OCI-LY7 (cell line): ENCODE measurements at regions not wholly inside any gene's neighbourhood (a gene's known extent, or its start where the extent isn't known, plus 50 kb on each side); places are given as distances from the start of the nearest gene placed in this dataset.

Source experiments
- BruUV-seq: library from RNA; stranded (reverse); fragments of 400-500 nt; replicated peaks from 2 replicates; lab custom pipeline; 2021; lab: Mats Ljungman, UMichigan
- CTCF ChIA-PET: fragments of 300-600 bp; sonication (Branson Sonifier 250); formaldehyde crosslinking; loops from one replicate; lab custom pipeline; 2022; ENCODE audit warnings: antibody characterized with exemption; ENCODE audit not compliant: unreplicated experiment; lab: Charles Lee
- POLR2A ChIA-PET: fragments of 300-600 bp; sonication (Branson Sonifier 250); formaldehyde crosslinking; loops from one replicate; lab custom pipeline; 2022; ENCODE audit warnings: antibody characterized with exemption; lab: Charles Lee
- DNase-seq: peaks from one replicate; pipeline ENCODE4 v3.0.0-alpha.2; 2015; ENCODE audit warnings: low spot score
- H2AFZ ChIP-seq: fragments of 200-600 bp; sonication (generic), shearing (Covaris generic); 2 replicates; pipeline ENCODE4 v1.6.1; 2014; ENCODE audit warnings: mild to moderate bottlenecking, antibody characterized with exemption, low read length, moderate library complexity
- H3K27ac ChIP-seq: fragments of 200-600 bp; sonication (generic); 2 replicates; pipeline ENCODE4 v1.5.1; 2014; ENCODE audit warnings: mixed run types, low read depth, mild to moderate bottlenecking, moderate library complexity, low read length, inconsistent platforms; ENCODE audit not compliant: poor library complexity, severe bottlenecking
- H3K36me3 ChIP-seq: fragments of 200-600 bp; sonication (generic); 2 replicates; pipeline ENCODE4 v1.6.1; 2014; ENCODE audit warnings: mild to moderate bottlenecking, antibody characterized with exemption, low read length, moderate library complexity, mixed read lengths; ENCODE audit not compliant: insufficient read depth
- H3K4me1 ChIP-seq: fragments of 200-600 bp; sonication (generic); 2 replicates; pipeline ENCODE4 v1.5.1; 2014; ENCODE audit warnings: mild to moderate bottlenecking, low read length; ENCODE audit not compliant: insufficient read depth, poor library complexity, severe bottlenecking
- H3K4me2 ChIP-seq: fragments of 200-600 bp; sonication (generic); 2 replicates; pipeline ENCODE4 v1.6.1; 2014; ENCODE audit warnings: mild to moderate bottlenecking, low read length
- H3K4me3 ChIP-seq: fragments of 200-600 bp; sonication (generic); 2 replicates; pipeline ENCODE4 v1.5.1; 2014; ENCODE audit warnings: mild to moderate bottlenecking, low read depth, low read length; ENCODE audit not compliant: poor library complexity, severe bottlenecking
- H3K79me2 ChIP-seq: fragments of 200-600 bp; sonication (generic); 2 replicates; pipeline ENCODE4 v1.6.1; 2016; ENCODE audit warnings: low read depth, mild to moderate bottlenecking, low read length, moderate library complexity, mixed read lengths; ENCODE audit not compliant: insufficient read depth
- H3K9me2 ChIP-seq: fragments of 200-600 bp; sonication (generic); 2 replicates; pipeline ENCODE4 v1.6.1; 2016; ENCODE audit warnings: mild to moderate bottlenecking, low read length, mixed read lengths; ENCODE audit not compliant: insufficient read depth
- H3K9me3 ChIP-seq: fragments of 200-600 bp; sonication (generic); 2 replicates; pipeline ENCODE4 v1.6.1; 2014; ENCODE audit warnings: mild to moderate bottlenecking, mixed run types, low read length, mixed read lengths
- H4K20me1 ChIP-seq: fragments of 200-600 bp; sonication (generic); 2 replicates; pipeline ENCODE4 v1.6.1; 2014; ENCODE audit warnings: mild to moderate bottlenecking, antibody characterized with exemption, low read length, moderate library complexity, mixed read lengths; ENCODE audit not compliant: insufficient read depth
- CTCF ChIP-seq: fragments of 200-600 bp; sonication (generic); conservative IDR thresholded peaks from 2 replicates; pipeline ENCODE4 v1.5.1; 2014; ENCODE audit warnings: mild to moderate bottlenecking, antibody characterized with exemption, low read length, moderate library complexity, mixed read lengths
- EZH2phosphoT487 ChIP-seq: fragments of 200-600 bp; sonication (generic); IDR thresholded peaks from 2 replicates; pipeline ENCODE4 v1.6.1; 2018; ENCODE audit warnings: low read depth, borderline replicate concordance, mild to moderate bottlenecking, mixed run types, antibody characterized with exemption, low read length, moderate library complexity, mixed read lengths
- intact Hi-C: fragments of 100-400 bp; cut with micrococcal nuclease; formaldehyde crosslinking; loops from one replicate; pipeline ENCODE4 v1.10.0; 2022; ENCODE audit not compliant: unreplicated experiment

GRCh38 chr11:130816546-130817329 lies 99.5 kb downstream of the SNX19 start:
- BruUV-seq, result no TSS peak
- Histone ChIP-seq H3K4me2 (no peak overlapping the region), H3K27ac (no peak overlapping the region), H4K20me1 (no peaks in the 10 kb centered on the region), H2AFZ (no peak overlapping the region), H3K9me2 (no peaks in the 10 kb centered on the region), H3K9me3 (no peaks in the 10 kb centered on the region), H3K36me3 (no peaks in the 10 kb centered on the region), H3K4me1 (no peaks in the 10 kb centered on the region), H3K79me2 (no peaks in the 10 kb centered on the region), H3K4me3 (no peak overlapping the region)
- CTCF ChIA-PET, result no interaction called here
- POLR2A ChIA-PET, result no interaction called here
- intact Hi-C loops, result no loop called here
- DNase-seq, result no peak
- TF ChIP-seq CTCF (no peak), EZH2phosphoT487 (no peak)

DNA sequence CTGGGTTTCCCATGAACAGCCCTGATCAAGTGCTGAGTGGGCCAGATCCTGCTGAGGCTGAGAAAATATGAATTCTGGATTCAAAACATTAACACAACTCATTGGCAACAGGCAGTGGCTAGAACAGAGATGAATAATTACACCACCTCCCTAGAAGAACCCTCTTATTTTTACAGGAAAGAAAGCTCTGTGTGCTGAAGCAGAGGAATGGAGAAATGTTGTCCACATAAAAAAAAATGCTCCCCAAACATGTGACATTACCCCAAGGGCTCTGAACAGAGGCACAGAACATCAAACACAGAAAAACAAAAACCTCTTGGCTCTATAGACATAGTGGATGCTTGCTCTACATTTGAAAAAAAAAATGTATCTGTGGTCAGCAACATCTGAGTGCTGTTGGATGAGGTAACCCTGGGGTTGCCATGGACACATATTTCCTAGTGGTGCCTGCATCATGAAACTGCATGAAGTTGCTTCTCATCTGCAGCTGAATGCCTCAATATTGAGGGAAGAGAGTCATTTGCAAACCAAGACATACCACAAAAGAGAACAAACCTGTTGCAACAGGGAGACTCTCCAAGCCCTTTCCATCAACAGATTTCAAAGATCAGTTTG lies 98.8 kb downstream of the SNX19 start:
- intact Hi-C loops, result no loop called here
- H4K20me1 ChIP-seq, result no peaks in the 10 kb centered on the region
- no peaks in the 10 kb centered on the region for H3K4me1 ChIP-seq
- H3K79me2 ChIP-seq, result no peaks in the 10 kb centered on the region
- DNase-seq, result no peak
- H3K4me2 ChIP-seq, result no peak overlapping the region
- H3K27ac ChIP-seq, result no peak overlapping the region
- no TSS peak for BruUV-seq
- H3K4me3 ChIP-seq, result no peak overlapping the region
- H3K36me3 ChIP-seq, result no peaks in the 10 kb centered on the region
- H3K9me2 ChIP-seq, result no peaks in the 10 kb centered on the region
- TF ChIP-seq EZH2phosphoT487 (no peak), CTCF (no peak)
- ChIA-PET CTCF (no interaction called here), POLR2A (no interaction called here)
- no peaks in the 10 kb centered on the region for H3K9me3 ChIP-seq
- H2AFZ ChIP-seq, result no peak overlapping the region

GRCh38 chr11:130819625-130820024 lies 96.7 kb downstream of the SNX19 start:
- no peaks in the 10 kb centered on the region for H3K4me1 ChIP-seq
- no peaks in the 10 kb centered on the region for H4K20me1 ChIP-seq
- H3K9me2 ChIP-seq, result no peaks in the 10 kb centered on the region
- no peaks in the 10 kb centered on the region for H3K9me3 ChIP-seq
- H3K4me2 ChIP-seq, result no peak overlapping the region
- TF ChIP-seq EZH2phosphoT487 (no peak), CTCF (no peak)
- intact Hi-C loops, result no loop called here
- no peaks in the 10 kb centered on the region for H3K79me2 ChIP-seq
- no peak overlapping the region for H3K27ac ChIP-seq
- H3K36me3 ChIP-seq, result no peaks in the 10 kb centered on the region
- no peak overlapping the region for H2AFZ ChIP-seq
- ChIA-PET POLR2A (no interaction called here), CTCF (no interaction called here)
- BruUV-seq, result no TSS peak
- DNase-seq, result no peak
- no peak overlapping the region for H3K4me3 ChIP-seq
